AG09309 (cell line): ENCODE measurements at regions not wholly inside any gene's neighbourhood (a gene's known extent, or its start where the extent isn't known, plus 50 kb on each side); places are given as distances from the start of the nearest gene placed in this dataset.

Source experiments
- DNase-seq: peaks from one replicate; pipeline ENCODE4 v3.0.0-alpha.2; 2010; ENCODE audit warnings: low read depth
- H3K4me3 ChIP-seq: 2 replicates; pipeline ENCODE4 v1.5.1; 2011; ENCODE audit warnings: mild to moderate bottlenecking, low read depth, low read length, moderate library complexity; ENCODE audit not compliant: control insufficient read depth
- CTCF ChIP-seq: IDR thresholded peaks from 2 replicates; pipeline ENCODE4 v1.5.1; 2011; ENCODE audit warnings: mild to moderate bottlenecking, low read depth, low read length, inconsistent platforms; ENCODE audit not compliant: insufficient read depth, control insufficient read depth; ENCODE audit errors: missing control alignments

- H3K4me3 ChIP-seq: no peak overlapping the region
- TF ChIP-seq CTCF: no peak
- DNase-seq: no peak
These were observed 86.6 kb upstream of the C1orf87 start for GRCh38 chr1:60160141-60160540.

GRCh38 chr1:60156371-60156770 is 82.8 kb upstream of the C1orf87 start:
- H3K4me3 ChIP-seq: no peak overlapping the region
- no peak for DNase-seq
- TF ChIP-seq CTCF: no peak

- no peak for TF ChIP-seq CTCF
- H3K4me3 ChIP-seq: no peak overlapping the region
- DNase-seq: no peak
These were observed 80.4 kb upstream of the C1orf87 start for GRCh38 chr1:60153961-60154360.

- no peak for TF ChIP-seq CTCF
- no peak overlapping the region for H3K4me3 ChIP-seq
These were observed 79.3 kb upstream of the C1orf87 start for GRCh38 chr1:60152891-60153290.

GRCh38 chr1:60151311-60151710 is 77.7 kb upstream of the C1orf87 start:
- H3K4me3 ChIP-seq: no peak overlapping the region
- TF ChIP-seq CTCF: no peak
- no peak for DNase-seq

More at GRCh38 chr1:60152891-60153290, 79.3 kb upstream of the C1orf87 start:
- no peak for DNase-seq

GRCh38 chr1:60149251-60149650 is 75.7 kb upstream of the C1orf87 start:
- no peak overlapping the region for H3K4me3 ChIP-seq
- TF ChIP-seq CTCF: no peak
- no peak for DNase-seq

- DNase-seq: no peak
- TF ChIP-seq CTCF: no peak
- no peak overlapping the region for H3K4me3 ChIP-seq
These were observed 73.3 kb upstream of the C1orf87 start for GRCh38 chr1:60146884-60147283.
